Left renal cortex interstitium (tissue), 4 donors: ENCODE measurements at regions not wholly inside any gene's neighbourhood (a gene's known extent, or its start where the extent isn't known, plus 50 kb on each side); places are given as distances from the start of the nearest gene placed in this dataset.
"Not testable (repeated sequence)": the region's sequence is repeated elsewhere in the genome, so short reads cannot be mapped to it uniquely, and the experiment has no call there.

Experiments used
- DNase-seq, 4 donors: peaks; one replicate each; pipeline ENCODE4 v3.0.0-alpha.2; 2013; ENCODE audit warnings: low read depth in 4 of 4, low spot score in 2 of 4, missing footprints in 1 of 4

- no peak for DNase-seq
Measured at GRCh38 chr6:144528743-144529425, 243.7 kb downstream of the UTRN start.

- DNase-seq: no peak
Measured at GRCh38 chr6:144530118-144530517, 245.0 kb downstream of the UTRN start.

GRCh38 chr6:144532238-144532637 is 247.1 kb downstream of the UTRN start:
- DNase-seq: not testable (repeated sequence)

GRCh38 chr6:144534180-144534579 is 249.0 kb downstream of the UTRN start:
- DNase-seq: no peak

- DNase-seq: no peak
Measured at GRCh38 chr6:144535630-144536029, 250.5 kb downstream of the UTRN start.

- DNase-seq: no peak
Measured at GRCh38 chr6:144536079-144536478, 250.9 kb downstream of the UTRN start.

- no peak for DNase-seq
Measured at GRCh38 chr6:144543006-144543871, 258.1 kb downstream of the UTRN start.

- DNase-seq: no peak
Measured at GRCh38 chr6:144544266-144544830, 259.2 kb downstream of the UTRN start.

- peak in 1 of 4 donors; percentile 2 for DNase-seq
Measured at GRCh38 chr6:144546807-144547206, 261.7 kb downstream of the UTRN start.

GRCh38 chr6:144547409-144547808 is 262.3 kb downstream of the UTRN start:
- DNase-seq: no peak

GRCh38 chr6:144548536-144548935 is 263.4 kb downstream of the UTRN start:
- DNase-seq: no peak

GRCh38 chr6:144549837-144550747 is 265.0 kb downstream of the UTRN start:
- no peak for DNase-seq

GRCh38 chr6:144551339-144551738 is 266.2 kb downstream of the UTRN start:
- DNase-seq: no peak

GRCh38 chr6:144555066-144555465 is 269.9 kb downstream of the UTRN start:
- no peak for DNase-seq

GRCh38 chr6:144559865-144560593 is 274.9 kb downstream of the UTRN start:
- no peak for DNase-seq

GRCh38 chr6:144561455-144562043 is 276.4 kb downstream of the UTRN start:
- no peak for DNase-seq

- DNase-seq: no peak
Measured at GRCh38 chr6:144564202-144564601, 279.1 kb downstream of the UTRN start.

GRCh38 chr6:144566868-144567615 is 281.9 kb downstream of the UTRN start:
- DNase-seq: no peak

- no peak for DNase-seq
Measured at GRCh38 chr6:144568241-144568640, 283.1 kb downstream of the UTRN start.
